Psoas muscle (tissue), 7 donors: ENCODE measurements at regions not wholly inside any gene's neighbourhood (a gene's known extent, or its start where the extent isn't known, plus 50 kb on each side); places are given as distances from the start of the nearest gene placed in this dataset.

Experiments
- ATAC-seq, 4 donors: fragments of 200-7000 bp; cut with Tn5 transposase; one replicate each; pipeline ENCODE4 v1.9.1; 2020; ENCODE audit warnings: moderate library complexity in 3 of 4, mild to moderate bottlenecking in 2 of 4
- DNase-seq, 2 donors: peaks; one replicate each; pipeline ENCODE4 v3.0.0-alpha.2; 2020
- H3K27ac ChIP-seq: fragments of 200-600 bp; one replicate; pipeline ENCODE4 v1.8.0; 2022
- H3K27me3 ChIP-seq, 3 donors: fragments of 200-600 bp in 1 of 3; one replicate each; pipeline versions ENCODE4 v1.6.1 to v1.8.0; 2013 to 2022; ENCODE audit warnings: low read length in 2 of 3, mild to moderate bottlenecking in 2 of 3, moderate library complexity in 1 of 3; ENCODE audit not compliant: insufficient read depth in 3 of 3
- H3K36me3 ChIP-seq, 2 donors: fragments of 200-600 bp in 1 of 2; one replicate each; pipeline versions ENCODE4 v1.6.1 to v1.8.0; 2013 to 2022; ENCODE audit warnings: low read depth in 1 of 2, mild to moderate bottlenecking in 1 of 2, moderate library complexity in 1 of 2; ENCODE audit not compliant: insufficient read depth in 1 of 2
- H3K4me1 ChIP-seq: fragments of 200-600 bp; one replicate; pipeline ENCODE4 v1.8.0; 2022
- H3K4me3 ChIP-seq: fragments of 200-600 bp; one replicate; pipeline ENCODE4 v1.8.0; 2022; ENCODE audit warnings: mild to moderate bottlenecking
- H3K9me3 ChIP-seq: fragments of 200-600 bp; one replicate; pipeline ENCODE4 v1.8.0; 2022
- CTCF ChIP-seq: fragments of 200-600 bp; IDR thresholded peaks from one replicate; pipeline ENCODE4 v1.8.0; 2022; ENCODE audit warnings: antibody characterized with exemption
- WGBS, 3 donors: extraction: QIAGEN DNeasy Blood & Tissue Kit; methylation state at CpG; one replicate each; pipeline versions ENCODE4 v1.1.6 to v1.1.7; 2013; 5-methylcytosine and 5-hydroxymethylcytosine counted together
- intact Hi-C, 2 donors: fragments of 100-400 bp; cut with DNase I; formaldehyde crosslinking; loops; one replicate each; pipeline versions ENCODE4 v1.11.0 to v1.14.2; 2022
- donor health status: healthy with polysubstance abuse.
- donor health status: DM: no; HTN: no; CAD: no; lungs with moderate emphysema.
- donor health status: Bipolar disorder and iron deficiency.
- donor health status: healthy.
- donor health status: DM: yes; HTN: yes; CAD: no.
- donor health status: DM: no; HTN: no; CAD: no.
- donor health status: DM: yes; HTN: yes; CAD: no.

GRCh38 chr18:26740396-26740795, 125.1 kb downstream of the AQP4 start:
- intact Hi-C loops: no loop called here
- 81 to 89% (median 84%) methylated on average over 2 of the region's 2 CpGs for WGBS, 3 donors
- no peak for TF ChIP-seq CTCF

GRCh38 chr18:26738706-26739105, 126.8 kb downstream of the AQP4 start:
- H3K27me3 ChIP-seq: no peaks in the 10 kb centered on the region
- H3K36me3 ChIP-seq: no peaks in the 10 kb centered on the region
- no peak overlapping the region for H3K27ac ChIP-seq
- H3K9me3 ChIP-seq: no peaks in the 10 kb centered on the region
- WGBS, 3 donors: 73 to 86% (median 74%) methylated on average over 3 of the region's 3 CpGs
- intact Hi-C loops: no loop called here
- H3K4me3 ChIP-seq: no peak overlapping the region
- DNase-seq (no peak), ATAC-seq (no peak)
- no peaks in the 10 kb centered on the region for H3K4me1 ChIP-seq
- TF ChIP-seq CTCF: no peak

More at GRCh38 chr18:26740396-26740795, 125.1 kb downstream of the AQP4 start:
- Histone ChIP-seq H3K4me3 (no peak overlapping the region), H3K36me3 (no peaks in the 10 kb centered on the region), H3K27me3 (peaks cover 0 to 2% (median 0%) of the 10 kb centered on the region in 3 donors), H3K9me3 (no peaks in the 10 kb centered on the region), H3K27ac (no peak overlapping the region), H3K4me1 (no peaks in the 10 kb centered on the region)
- ATAC-seq: no peak
- DNase-seq: no peak

- 91 to 98% (median 97%) methylated on average over 1 of the region's 1 CpG for WGBS, 3 donors
- intact Hi-C loops: no loop called here
- no peak for TF ChIP-seq CTCF
- H3K27ac ChIP-seq: no peak overlapping the region
- H3K36me3 ChIP-seq: no peaks in the 10 kb centered on the region
- no peaks in the 10 kb centered on the region for H3K9me3 ChIP-seq
- H3K4me1 ChIP-seq: no peaks in the 10 kb centered on the region
- ATAC-seq (no peak), DNase-seq (no peak)
- H3K27me3 ChIP-seq: no peaks in the 10 kb centered on the region
- H3K4me3 ChIP-seq: no peak overlapping the region
Observed at GRCh38 chr18:26736301-26736700, 129.2 kb downstream of the AQP4 start.

GRCh38 chr18:26734760-26735159, 130.7 kb downstream of the AQP4 start:
- intact Hi-C loops: no loop called here
- 30 to 38% (median 37%) methylated on average over 4 of the region's 4 CpGs for WGBS, 3 donors
- no peak overlapping the region for H3K4me3 ChIP-seq
- ATAC-seq (no peak), DNase-seq (no peak)
- H3K9me3 ChIP-seq: no peaks in the 10 kb centered on the region
- no peaks in the 10 kb centered on the region for H3K27me3 ChIP-seq
- no peak overlapping the region for H3K27ac ChIP-seq
- H3K36me3 ChIP-seq: no peaks in the 10 kb centered on the region
- TF ChIP-seq CTCF: no peak
- H3K4me1 ChIP-seq: no peaks in the 10 kb centered on the region

- Histone ChIP-seq H3K36me3 (no peaks in the 10 kb centered on the region), H3K27ac (no peak overlapping the region), H3K27me3 (peaks cover 0 to 5% (median 0%) of the 10 kb centered on the region in 3 donors), H3K4me3 (no peak overlapping the region), H3K9me3 (no peaks in the 10 kb centered on the region), H3K4me1 (no peaks in the 10 kb centered on the region)
- no peak for TF ChIP-seq CTCF
- intact Hi-C loops: no loop called here
- 76 to 88% (median 78%) methylated on average over 2 of the region's 2 CpGs for WGBS, 3 donors
- ATAC-seq (no peak), DNase-seq (no peak)
Observed at GRCh38 chr18:26729449-26729848, 136.1 kb downstream of the AQP4 start.
